Activated CD4-positive, alpha-beta T cell treated with anti-CD3 and anti-CD28 coated beads, Interleukin-2, Interleukin-4, amounts not matched to agents 100 ng/mL and 50 ng/mL, durations not matched to agents 16 hours and 8 hours (primary cell): ENCODE measurements at regions not wholly inside any gene's neighbourhood (a gene's known extent, or its start where the extent isn't known, plus 50 kb on each side); places are given as distances from the start of the nearest gene placed in this dataset.

Experiments
- DNase-seq: peaks from one replicate; pipeline ENCODE4 v3.0.0-alpha.2; 2020; ENCODE audit warnings: low spot score

DNA sequence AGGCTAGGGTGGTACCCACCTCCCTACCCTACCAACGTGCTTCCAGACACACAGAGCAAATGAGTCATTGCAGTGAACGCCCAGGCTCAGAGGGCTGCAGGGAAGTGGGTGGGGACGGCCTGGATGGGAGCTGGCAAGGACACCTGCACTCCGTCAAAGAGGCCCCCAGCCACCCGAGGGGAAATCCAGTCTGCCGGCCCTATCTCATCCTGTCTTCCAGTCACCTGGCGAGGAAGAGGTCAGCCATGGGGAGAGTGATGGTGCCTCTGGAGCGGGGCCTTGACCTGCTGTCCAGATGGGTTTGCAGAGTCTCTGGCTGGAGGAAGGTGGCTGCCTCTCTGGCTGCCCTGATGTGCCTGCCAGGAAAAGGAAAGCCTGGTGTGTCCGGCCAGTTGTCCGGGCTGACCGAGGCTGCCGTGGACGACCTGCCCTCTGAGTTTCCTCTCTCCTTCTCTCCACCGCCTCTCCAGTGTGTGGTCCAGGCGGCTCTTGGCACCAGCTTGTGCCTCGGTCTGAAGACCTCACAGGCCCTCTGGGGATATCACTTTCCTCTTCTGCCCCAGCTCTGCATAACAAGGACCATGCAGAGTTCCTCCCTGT lies 209.7 kb upstream of the COPS8 start:
- no peak for DNase-seq

DNA sequence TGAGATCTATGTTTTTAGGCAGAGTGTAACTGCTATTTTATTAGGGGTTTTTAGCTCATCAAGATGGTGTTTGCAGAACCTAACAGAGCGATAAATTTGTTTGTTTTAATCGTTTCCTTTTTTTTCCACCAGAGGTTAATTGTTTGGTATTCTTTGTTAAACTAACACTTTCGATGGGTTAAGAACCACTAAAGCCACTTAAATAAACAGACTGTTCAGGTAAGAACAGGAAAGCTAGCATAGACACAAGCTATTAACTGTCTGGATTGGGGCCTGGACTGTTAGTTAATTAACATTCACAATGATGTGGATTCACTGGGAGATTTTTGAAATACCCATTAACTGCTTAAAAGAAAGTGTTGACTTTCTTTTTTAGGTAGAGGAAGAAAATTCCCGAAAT lies 209.0 kb upstream of the COPS8 start:
- DNase-seq, result no peak

DNA sequence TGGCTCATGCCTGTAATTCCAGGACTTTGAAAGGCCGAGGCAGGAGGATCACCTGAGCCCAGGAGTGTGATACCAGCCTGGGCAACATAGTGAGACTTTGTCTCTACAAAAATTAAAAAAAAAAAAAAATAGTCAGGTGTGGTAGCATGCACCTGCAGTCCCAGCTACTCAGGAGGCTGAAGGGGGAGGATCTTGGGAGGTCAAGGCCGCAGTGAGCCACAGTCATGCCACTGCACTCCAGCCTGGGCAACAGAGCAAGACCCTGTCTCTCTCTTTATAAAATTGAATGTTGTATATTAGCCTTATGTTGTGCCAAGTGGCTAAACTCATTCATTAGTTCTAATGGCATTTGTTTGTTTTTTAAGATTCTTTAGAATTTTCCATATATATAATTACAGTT lies 207.7 kb upstream of the COPS8 start:
- DNase-seq, result no peak

DNA sequence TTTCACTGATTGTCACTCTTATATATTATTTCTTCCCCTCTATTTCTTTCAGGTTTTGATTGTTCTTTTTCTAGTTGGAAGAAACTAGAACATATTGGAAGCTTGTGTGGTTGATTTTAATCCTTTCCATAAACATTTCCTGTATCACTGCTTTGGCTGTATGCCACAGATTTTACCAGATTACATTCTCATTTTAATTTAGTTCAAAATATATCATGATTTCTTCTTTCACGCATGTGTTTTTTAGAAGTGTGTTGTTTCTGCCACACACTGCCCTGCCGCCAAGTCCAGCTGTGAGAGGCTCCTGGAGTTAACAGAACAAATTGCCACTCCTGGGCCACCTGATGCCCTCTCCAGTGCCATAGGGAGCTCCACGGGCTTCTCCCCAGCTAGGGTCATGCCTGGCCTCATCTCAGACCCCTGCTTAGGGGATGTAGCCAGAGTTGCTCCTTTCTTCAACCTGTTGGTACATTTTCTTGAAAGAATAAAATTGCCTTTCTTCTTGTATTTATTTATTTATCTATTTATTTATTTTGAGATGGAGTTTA lies 206.2 kb upstream of the COPS8 start:
- no peak for DNase-seq

DNA sequence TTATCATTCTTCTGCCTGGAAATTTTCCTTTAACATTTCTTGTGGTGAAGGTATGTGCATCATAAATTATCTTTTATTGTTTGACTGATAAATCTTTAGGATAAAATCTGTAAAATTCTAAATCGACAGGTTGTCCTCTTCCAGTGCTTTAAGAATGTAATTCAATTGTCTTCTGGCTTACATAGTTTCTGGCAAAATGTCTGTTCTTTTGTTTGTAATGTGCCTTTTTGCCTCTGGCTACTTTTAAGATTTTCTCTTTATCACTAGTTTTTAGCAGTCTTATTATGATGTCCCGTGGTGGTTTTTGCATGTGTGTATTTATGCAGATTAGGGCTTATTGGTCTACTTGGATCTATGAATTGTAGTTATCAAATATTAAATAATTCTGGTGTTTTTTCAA lies 203.6 kb upstream of the COPS8 start:
- no peak for DNase-seq

DNA sequence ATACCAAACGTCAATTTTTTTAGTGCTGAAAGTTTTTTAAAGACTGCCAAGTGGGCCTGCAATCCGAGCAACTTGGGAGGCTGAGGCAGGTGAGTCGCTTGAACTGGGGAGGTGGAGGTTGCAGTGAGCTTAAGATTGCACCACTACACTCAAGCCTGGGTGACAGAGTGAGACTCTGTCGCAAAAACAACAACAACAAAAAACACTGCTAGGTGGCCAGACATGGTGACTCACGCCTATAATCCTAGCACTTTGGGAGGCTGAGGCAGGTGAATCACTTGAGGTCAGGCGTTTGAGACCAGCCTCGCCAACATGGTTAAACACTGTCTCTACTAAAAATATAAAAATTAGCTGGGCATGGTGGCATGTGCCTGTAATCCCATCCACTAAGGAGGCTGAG lies 202.8 kb upstream of the COPS8 start:
- DNase-seq, result no peak

DNA sequence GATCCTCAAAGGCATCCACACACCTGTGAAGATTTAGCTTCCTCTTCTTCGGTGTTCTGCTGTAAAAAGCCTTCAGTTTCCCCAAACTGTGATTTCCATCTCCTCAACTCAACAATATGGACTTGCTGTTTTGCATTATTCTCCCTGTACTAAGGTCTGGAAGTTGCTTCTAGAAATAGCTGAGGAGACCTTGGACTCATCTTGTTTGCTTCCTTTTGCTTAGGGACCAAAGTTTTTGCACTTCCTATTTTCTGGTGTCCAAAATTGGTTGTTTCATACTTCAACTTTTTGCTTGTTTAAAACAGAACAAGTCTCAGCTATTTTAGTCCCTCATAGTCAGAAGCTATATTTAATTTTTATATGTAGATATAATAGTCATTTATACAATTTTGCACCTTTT lies 201.9 kb upstream of the COPS8 start:
- no peak for DNase-seq

DNA sequence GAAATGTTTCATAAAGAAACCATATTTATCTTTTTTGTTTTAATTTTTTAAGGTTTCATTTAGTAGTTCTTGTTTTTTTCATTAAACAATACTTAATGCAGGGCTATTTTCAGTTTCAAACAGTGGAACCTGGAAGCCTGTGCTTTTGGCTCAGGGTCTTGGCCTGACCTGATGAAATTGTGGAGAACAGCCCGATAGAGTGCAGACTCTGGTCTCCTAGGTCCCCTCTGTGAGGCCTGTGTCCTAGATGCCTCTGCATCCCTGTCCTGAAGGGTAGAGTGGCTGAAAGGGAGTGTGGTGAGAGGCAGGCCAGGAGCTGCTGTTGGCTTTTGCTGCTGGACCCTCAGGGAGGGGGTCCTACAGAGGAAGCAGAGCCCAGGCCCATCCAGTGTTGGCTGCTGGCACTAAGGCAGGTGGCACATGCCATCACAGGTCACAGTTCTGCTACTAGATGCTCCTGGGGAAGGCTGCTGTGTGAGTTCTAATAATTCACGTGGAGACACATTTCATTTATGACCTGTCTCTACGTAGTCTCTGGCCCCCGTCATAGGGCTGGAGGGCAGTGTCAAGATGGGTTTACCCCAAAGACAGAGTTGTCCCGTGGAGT lies 201.0 kb upstream of the COPS8 start:
- no peak for DNase-seq

DNA sequence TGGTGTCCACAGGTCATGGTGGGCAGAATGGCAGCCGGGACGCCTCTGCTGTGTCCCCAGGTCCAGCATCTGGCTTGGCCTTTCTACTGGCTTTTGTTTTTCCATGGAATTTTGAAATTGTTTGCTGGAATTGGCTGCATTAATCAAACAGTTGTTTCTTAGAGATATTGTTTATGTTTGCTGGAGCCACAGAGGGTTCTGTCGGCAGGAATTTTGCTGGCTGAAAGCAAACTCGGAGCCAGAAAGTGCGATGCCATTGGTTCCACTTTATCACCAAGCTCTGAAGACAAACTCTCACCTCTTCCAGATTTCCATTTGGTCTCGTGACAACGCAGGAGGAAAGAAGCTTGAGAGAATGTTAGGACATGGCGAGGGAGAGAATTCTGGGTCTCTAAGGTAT lies 199.2 kb upstream of the COPS8 start:
- no peak for DNase-seq

DNA sequence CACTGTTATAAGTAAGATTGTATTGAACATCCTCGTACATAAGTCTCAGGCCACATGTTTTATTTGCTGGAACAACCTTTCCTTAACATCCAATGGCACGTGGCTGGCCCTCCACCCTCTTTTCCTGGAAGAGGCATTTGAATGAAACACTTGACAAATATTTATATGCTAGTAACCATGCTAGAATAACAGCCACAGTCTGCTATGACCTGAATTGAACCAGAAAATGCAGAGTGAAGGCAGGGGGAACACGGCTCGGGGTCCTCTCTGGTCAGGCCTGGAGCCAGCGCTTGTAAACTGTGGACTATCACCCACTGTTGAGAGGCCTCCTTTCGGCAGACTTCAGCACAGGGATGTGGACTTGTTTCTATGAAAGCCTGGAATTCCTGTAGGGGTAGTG lies 198.2 kb upstream of the COPS8 start:
- DNase-seq, result no peak

DNA sequence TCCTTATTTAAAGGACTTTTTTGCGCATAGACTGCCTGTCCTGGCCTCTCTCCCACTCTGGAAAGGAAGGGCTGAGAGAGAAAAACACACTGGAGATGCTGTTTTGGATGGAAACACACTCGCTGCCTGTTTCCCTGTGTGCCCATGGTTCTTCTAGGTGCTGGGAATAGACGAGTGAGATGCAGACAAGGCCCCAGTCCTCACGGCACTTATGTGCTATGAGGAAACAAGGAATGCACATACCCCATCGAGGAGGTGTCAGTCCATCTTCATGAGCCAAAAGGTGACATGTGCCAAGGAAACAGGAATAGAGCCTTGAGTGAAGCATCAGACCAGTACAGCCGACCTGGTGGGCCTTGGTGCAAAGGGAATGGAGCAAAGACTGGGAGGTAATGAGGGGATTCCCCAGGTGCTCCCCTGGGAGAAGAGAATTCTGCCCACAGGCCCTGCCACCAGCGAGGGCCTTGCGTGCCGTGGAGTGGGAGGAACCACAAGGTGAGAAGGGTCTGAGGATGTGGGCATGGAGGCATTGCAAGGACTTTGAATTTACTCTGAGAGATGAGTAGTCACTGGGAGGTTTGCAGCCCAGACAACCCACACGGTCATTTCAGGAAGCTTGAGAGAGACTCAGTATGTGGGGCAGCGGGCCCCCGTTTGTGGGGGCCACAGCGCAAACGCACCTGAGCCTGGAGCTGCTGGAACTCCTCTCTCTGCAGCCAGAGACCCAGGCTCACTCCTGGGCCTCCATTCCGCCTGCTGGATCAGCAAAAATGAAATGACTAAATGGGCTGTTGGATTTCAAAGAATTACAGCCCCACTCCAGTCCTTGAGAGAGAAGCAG lies 197.5 kb upstream of the COPS8 start:
- DNase-seq, result no peak

DNA sequence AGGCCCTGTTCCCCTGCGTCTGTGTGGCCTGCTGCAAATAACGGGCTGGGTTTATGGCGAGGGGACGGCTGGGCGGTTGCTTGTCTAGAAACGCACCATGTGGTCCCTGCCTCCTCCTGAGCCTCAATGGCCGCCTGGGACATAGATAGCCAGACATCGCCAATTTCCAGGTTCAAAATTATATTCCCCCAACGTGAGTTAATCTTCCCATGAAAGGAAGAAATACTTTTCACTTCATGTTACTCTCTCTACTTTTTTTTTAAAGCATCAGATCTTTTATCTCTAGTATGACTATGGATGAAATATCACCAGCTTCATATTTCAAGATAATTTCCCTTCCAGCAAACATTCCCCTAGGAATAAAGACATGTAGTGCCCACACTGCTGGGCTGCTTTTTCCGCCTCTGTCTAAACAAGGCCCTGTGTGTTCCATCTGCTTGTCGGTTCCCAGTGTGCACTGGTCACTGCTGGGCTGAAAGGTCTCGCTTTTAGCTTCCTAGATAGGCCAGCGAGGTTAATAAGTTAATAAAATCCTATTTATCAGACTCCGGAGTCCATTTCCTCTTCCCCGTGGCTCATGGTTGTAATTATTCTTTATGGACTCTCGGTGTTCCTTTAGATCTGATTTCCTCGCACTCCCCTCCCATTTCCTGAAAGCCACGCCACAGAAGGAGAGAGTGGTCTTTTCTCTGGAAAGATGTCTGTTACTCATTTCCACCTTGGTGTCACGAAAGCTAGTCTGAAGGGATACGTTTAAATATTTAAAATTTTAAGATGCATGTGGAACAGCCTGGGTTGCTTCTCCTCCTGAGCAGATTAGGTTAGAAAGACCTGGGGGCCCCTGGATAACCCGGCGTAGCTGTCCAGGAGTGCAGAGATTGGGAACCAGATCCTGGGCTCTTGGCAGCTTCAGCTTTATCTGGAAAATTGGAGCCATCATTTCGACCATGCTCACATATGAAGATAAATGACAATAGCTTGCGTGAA lies 196.6 kb upstream of the COPS8 start:
- DNase-seq, result no peak

DNA sequence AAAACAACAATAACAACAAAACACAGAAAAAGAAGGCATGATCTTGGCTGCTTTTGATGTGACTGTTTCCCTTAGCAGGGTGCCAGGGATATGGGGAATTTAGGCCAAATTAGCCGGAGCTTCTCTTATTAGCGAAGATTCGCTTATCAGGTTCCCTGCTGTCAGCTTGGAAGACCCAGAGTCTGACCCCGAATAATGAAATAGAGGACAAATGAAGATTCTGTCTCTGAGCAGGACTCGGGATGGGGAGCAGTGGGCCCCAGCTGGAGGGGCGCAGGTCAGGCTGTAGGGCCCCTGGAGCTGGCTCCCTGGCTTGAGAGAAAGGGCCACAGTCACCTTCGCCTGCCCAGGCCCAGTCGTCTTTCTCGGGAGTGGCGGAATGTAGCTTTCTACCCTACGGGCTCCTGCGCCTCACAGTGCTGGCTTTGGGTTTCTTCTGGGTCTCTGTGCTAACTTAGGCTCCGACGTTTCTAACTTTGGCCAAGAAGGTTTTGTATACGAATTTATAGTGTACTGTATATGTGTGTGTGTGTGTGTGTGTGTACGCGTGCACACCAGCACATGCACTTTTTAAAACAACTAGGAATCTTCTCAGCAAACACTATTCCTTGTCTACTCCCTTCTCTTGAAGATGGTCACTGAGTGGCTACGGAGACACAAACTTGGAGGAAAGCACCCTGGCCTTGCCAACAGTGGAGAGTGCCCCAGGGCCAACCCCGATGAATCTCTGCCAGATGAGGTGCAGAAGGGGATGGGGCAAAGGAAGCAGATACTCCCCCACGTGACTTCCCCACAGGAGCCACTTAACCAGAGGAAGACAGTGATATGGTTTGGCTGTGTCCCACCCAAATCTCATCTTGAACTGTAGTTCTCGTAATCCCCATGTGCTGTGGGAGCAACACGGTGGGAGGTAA lies 195.6 kb upstream of the COPS8 start:
- no peak for DNase-seq

DNA sequence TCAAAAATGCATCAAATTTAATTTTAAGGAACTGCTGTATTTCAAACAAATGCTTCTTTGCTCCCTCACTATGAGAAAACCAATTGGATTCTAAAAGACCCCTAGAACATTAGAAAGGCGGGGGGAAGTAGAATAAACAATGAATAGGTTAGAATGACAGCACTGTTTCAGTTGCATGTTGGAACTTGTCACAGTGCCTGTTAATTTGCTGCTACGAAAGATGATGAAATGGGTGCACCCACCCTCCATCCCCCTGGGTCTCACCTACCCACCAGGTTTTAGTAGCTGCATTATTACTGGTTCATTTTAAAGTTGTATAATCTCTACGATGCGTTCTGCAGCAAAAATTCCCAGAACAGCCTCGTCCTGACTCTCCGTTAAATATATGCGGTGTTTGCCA lies 193.0 kb upstream of the COPS8 start:
- no peak for DNase-seq

DNA sequence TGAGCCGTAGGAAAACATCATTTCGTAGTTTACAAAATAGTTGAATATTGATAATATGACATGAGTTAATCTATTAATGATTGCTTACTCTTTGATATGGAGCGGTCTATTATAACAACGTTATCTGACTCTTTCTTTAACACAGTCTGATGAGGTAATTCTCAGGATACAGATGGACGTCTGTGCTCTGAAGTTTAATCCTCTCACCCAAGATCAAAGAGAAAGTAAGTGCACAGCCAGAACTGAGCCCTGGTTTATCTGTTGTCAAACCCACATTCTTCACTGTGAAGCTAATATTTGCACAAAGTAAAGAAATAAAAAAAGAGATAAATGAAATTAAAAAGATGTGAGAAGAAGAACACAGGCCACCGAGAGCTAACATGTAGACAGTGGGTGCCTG lies 190.9 kb upstream of the COPS8 start:
- no peak for DNase-seq

DNA sequence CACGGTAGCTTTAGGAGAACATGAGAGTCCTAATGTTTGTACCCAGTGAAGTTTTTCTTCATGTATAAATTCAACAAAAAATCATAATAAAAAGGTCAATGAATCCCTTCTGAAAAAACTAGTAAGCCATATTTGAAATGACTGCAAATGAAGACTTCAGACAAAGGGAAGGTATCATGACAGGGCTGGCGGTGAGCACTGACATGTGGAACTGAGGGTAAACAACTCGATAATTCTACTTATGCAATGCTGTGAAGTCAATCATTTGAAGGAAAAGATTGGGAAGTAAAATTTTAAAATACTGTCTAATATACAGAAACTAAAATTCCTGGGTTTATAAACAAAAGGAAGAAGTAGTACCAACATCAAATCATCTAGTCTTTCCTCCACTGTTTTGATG lies 190.2 kb upstream of the COPS8 start:
- no peak for DNase-seq

DNA sequence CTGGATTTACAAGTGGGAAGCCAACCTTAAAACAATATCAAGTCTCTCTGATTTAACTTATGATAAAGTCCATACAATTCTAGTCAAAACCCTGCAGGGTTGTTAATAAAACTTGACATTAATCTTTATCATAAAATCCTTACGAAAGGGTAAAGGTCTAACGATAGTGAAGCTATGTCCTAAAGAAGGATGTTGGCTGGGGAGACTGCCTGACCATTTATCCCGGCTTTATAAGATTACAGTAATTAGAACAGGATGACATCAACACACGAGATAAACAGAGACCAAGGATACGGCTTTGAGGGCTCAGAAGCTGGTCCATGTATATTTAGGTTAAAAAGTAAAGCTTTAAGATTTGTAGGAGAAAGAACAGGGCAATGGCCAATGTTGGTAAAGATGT lies 189.0 kb upstream of the COPS8 start:
- DNase-seq, result no peak

DNA sequence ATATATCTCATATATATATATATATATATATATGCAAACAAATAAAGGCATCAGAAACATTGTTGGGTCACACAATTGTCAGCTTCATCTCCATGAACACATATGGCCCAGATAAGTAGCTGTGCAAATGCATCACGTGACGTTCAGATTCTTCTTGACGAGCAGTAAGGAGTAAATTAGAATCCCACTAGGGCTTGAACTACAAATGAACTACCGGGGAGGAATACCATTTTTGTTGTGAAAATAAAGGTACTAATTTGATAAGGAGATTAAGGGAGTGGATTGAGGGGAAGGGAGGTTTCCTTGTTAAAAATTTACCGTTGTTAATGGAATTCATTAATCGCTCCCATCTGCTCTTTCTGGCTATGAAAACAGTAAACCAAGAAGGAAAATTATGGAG lies 186.5 kb upstream of the COPS8 start:
- DNase-seq, result no peak

DNA sequence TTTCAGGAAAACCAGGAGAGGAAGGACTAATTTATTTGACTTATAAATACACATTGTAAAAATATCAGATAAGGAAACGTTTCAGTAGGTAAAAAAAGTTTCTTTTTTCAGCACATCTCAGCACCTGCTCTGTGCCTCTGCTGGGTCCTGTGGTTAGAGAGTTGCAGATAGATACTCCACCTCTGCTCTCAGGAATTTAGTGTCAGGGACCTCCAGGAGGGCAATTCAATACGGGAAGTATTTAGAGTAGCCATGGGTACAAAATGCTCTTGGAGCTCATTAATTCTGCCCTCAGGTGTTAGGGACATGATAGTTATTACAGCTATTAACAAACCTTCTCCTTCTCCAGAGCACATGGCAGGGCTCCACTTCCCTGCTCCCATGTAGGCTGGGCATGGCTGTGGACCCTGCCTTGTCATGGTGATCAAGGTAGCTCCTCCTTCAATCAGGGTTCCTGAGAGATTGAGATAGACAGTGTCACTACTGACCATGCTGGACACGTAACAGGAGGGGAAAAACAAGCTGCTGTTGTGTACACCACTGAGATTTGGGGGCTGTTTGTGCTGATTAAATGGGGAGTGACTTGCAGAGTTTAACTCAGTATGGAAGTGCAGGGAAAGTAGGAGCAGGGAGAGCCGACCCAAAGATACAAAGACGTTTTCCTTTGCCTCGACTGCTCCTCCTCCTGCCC lies 185.6 kb upstream of the COPS8 start:
- DNase-seq, result no peak

DNA sequence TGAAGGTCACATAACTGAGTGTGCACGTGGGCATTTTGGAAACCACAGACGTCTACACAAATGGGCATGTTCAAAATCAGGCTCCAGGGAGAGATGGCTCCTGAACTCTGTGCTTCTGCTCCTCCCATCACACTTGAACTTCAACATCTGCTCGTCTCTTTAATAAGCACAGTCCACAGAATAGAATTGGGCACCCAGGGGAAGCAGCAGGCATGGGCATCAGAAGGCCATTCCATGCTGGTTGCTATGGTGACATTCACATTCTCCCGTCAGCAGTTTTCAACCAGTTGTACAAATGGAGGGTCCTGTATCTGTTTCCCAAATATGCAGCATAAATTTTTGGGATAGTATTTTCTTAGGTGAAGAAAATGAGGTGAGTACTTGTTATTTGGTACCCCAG lies 183.7 kb upstream of the COPS8 start:
- no peak for DNase-seq
